Epithelial cell of esophagus (primary cell): ENCODE measurements at regions not wholly inside any gene's neighbourhood (a gene's known extent, or its start where the extent isn't known, plus 50 kb on each side); places are given as distances from the start of the nearest gene placed in this dataset.

Experiments used
- DNase-seq: peaks from one replicate; pipeline ENCODE4 v3.0.0; 2010; ENCODE audit warnings: low read depth
- H3K4me3 ChIP-seq: 2 replicates; pipeline ENCODE4 v1.5.1; 2011; ENCODE audit warnings: mild to moderate bottlenecking, low read length, control low read depth
- TF ChIP-seq, protein P1 (sequence below): IDR thresholded peaks from 2 replicates; pipeline ENCODE4 v1.5.1; 2011; ENCODE audit warnings: low read depth, mild to moderate bottlenecking, low read length, control low read depth, inconsistent platforms; ENCODE audit not compliant: insufficient read depth; ENCODE audit errors: missing control alignments

DNA sequence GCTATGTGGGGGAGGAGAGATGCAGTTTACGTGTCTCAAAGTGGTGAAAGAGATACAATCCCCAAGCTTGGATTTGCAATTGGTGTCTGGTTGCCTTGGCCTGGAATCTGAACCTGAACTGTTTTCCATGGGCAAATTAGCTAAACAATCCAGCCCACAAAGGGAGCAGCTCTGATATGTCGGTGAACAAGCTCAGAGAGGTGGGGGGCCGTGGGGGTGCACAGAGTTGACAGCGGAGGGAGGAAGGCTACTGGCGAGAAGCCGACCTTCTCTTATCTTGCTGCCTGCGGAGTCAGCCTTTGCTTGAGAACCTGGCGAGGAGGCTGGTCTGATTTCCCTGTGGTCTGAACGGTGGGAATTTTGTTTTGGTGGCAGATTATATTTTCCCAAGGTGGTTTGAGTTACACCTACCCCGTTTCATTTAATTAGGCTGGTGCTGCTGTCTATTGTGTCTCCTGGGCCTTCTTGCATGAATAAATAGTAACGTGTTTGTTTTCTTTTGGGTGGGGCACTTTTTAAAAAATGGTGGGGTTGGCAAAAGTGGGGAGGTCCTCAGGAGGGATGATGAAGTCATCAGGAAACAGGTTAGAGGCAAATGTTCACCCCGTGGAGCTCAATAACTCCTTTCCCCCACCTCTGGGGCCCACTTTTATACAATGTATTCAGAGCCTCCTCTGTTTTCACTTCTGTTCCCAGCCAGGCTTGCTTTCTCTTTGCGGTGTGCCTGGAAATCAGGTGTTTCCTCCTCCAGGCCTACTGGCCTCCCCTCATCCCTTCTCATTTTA, 80.9 kb upstream of the IGFBP5 start:
- TF ChIP-seq, protein P1, sequence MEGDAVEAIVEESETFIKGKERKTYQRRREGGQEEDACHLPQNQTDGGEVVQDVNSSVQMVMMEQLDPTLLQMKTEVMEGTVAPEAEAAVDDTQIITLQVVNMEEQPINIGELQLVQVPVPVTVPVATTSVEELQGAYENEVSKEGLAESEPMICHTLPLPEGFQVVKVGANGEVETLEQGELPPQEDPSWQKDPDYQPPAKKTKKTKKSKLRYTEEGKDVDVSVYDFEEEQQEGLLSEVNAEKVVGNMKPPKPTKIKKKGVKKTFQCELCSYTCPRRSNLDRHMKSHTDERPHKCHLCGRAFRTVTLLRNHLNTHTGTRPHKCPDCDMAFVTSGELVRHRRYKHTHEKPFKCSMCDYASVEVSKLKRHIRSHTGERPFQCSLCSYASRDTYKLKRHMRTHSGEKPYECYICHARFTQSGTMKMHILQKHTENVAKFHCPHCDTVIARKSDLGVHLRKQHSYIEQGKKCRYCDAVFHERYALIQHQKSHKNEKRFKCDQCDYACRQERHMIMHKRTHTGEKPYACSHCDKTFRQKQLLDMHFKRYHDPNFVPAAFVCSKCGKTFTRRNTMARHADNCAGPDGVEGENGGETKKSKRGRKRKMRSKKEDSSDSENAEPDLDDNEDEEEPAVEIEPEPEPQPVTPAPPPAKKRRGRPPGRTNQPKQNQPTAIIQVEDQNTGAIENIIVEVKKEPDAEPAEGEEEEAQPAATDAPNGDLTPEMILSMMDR: no peak
- DNase-seq: no peak
- H3K4me3 ChIP-seq: no peak overlapping the region

DNA sequence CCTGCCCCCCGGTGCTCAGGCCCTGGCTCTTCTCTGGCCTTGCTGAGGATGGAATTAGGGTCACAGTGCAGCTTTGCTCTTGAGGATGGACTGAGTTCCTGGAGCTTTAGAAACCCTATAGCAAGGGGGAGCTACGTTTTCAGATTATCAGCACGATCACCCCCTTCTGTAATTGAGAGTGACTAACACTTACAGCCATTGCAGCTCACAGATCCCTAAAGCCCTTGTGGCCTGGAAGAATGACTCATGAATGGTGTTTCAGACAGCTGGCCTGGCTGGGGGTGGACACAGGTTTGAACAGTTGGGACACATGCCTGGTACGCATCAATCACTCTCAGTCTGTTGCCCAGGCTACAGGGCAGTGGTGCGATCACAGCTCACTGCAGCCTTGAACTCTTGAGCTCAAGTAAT, 79.7 kb upstream of the IGFBP5 start:
- DNase-seq: peak; percentile 69
- TF ChIP-seq, protein P1: no peak
- H3K4me3 ChIP-seq: no peak overlapping the region

DNA sequence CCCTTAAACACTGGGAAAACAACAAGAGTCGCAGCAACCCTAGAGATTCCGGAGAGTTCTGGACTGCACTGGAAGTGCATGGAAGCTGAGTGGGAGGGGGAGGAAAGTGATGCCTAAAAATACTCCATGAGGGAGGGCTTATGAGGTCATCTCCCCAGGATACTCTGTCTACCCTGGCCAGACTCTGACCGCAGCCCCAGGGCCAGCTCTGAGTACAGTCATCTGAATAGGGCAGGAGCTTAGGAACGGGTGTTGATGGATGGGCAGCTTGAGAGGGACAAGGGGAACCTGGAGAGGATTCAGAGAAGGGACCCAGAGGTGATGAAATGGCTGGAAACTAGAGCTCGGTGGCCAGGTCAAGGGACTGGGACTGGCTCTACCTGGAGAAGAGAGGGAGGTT, 79.3 kb upstream of the IGFBP5 start:
- no peak for DNase-seq
- TF ChIP-seq, protein P1: no peak
- H3K4me3 ChIP-seq: no peak overlapping the region

DNA sequence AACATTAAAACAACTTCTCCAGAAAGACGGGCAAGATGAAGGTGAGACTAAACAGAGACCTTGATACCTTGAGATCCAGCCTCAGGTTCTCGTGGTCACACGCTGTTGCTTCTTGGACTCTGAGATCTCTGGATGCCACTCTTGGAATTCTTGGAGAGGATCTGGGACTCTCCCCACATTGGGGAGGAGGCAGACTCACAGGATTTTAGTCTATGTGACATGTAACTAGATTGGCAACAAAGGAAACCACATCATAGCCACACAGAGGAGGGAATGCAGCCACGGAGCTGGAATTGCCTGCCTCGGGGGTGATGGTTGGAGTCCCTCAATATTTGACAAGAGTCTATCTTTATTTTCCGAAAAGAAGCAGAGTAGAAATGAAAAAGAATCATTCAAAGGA, 78.8 kb upstream of the IGFBP5 start:
- no peak for DNase-seq
- no peak overlapping the region for H3K4me3 ChIP-seq
- TF ChIP-seq, protein P1: no peak

DNA sequence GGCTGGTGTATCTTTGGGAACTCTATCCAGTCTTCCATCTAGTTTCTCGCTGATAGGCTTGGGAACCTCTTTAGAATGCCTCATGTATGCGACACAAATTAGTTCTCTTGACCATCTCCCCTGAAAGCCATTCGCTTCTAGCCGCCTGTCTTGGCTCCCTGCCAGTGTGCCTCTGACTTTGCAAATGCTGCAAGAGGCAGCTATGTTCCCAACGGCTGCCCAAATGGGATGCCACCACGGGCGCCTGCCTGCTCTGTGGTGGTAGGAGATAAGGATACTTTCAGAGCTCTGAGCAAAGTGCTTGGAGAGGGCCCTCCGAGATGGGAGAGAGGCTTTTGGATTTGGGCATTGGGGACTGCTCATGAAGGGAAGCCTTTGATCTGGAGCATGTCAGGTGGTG, 77.7 kb upstream of the IGFBP5 start:
- DNase-seq: no peak
- no peak overlapping the region for H3K4me3 ChIP-seq
- TF ChIP-seq, protein P1: no peak

DNA sequence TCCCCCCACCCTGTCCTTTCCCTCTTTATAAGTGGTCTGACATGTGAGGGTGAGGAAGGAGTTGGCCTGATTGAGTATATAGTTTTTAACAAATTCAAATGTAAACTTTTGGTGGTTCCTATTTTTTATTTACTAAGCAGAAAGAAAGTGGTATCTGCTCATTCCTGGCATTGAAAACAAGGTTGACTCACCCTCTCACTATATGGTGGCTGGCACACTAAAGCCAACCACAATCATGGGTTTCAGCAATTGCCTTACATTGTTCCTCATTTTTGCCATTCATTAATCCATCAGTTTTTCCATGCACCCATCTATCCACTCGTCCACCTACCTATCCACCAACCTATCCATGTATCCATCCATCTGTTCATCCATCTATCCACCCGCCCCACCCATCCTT, 75.4 kb upstream of the IGFBP5 start:
- TF ChIP-seq, protein P1: no peak
- no peak overlapping the region for H3K4me3 ChIP-seq
- no peak for DNase-seq

DNA sequence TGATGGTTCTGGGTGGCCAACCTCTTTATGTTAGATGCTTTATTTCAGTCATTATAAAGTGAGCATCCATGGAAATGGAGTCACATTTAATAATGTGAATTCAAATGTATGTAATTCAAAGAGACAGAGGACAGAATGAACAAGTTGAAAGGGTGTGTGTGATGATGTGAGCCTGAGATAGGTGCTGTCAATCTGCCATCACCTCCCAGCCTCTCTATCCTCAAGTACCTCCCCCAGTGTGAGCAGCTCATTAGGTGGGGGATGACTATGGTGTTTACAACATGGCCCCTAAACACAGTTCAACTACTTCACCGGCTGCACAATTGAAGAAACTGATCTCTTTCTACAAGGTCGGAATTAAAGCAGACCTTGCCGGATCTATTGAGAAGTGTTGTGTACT, 74.7 kb upstream of the IGFBP5 start:
- no peak for DNase-seq
- no peak overlapping the region for H3K4me3 ChIP-seq
- TF ChIP-seq, protein P1: no peak
